ENCODE measurements at regions not wholly inside any gene's neighbourhood (a gene's known extent, or its start where the extent isn't known, plus 50 kb on each side); places are given as distances from the start of the nearest gene placed in this dataset.

GRCh38 chr3:11933529-11933928 is 70.7 kb upstream of the SYN2 start:
- H3K4me3 Mint-ChIP-seq (ENCODE audit: unreplicated experiment), result no peak overlapping the region
- TF ChIP-seq EZH2 (IDR thresholded peaks at IDR 0.05; ENCODE audit: insufficient read depth, low read length) (no peak), CTCF (IDR thresholded peaks at IDR 0.05; ENCODE audit: insufficient read depth, low read depth, low read length) (no peak)
- Histone ChIP-seq H3K4me2 (ENCODE audit: low read length) (no peak overlapping the region), H3K4me3 (ENCODE audit: insufficient read depth, low read depth, low read length) (no peak overlapping the region), H3K79me2 (ENCODE audit: insufficient read depth, low read length) (no peaks in the 10 kb centered on the region), H3K27me3 (ENCODE audit: insufficient read depth, low read length) (no peaks in the 10 kb centered on the region), H4K20me1 (ENCODE audit: insufficient read depth, low read length) (no peaks in the 10 kb centered on the region), H3K4me1 (ENCODE audit: insufficient read depth, low read length) (no peaks in the 10 kb centered on the region), H3K27ac (ENCODE audit: low read depth, low read length) (no peak overlapping the region), H3K36me3 (ENCODE audit: insufficient read depth, low read length) (no peaks in the 10 kb centered on the region), H2AFZ (ENCODE audit: low read depth, low read length) (no peak overlapping the region), H3K9ac (ENCODE audit: low read length) (no peak overlapping the region), H3K9me3 (ENCODE audit: insufficient read depth, low read depth, low read length) (no peaks in the 10 kb centered on the region)
- DNase-seq (ENCODE audit: low read depth), result no peak
- peaks cover 3% of the 10 kb centered on the region for H3K27me3 Mint-ChIP-seq (ENCODE audit: low read depth, unreplicated experiment)
- no peak for FAIRE-seq
- H3K9me3 Mint-ChIP-seq (ENCODE audit: unreplicated experiment), result peaks cover 2% of the 10 kb centered on the region
- H3K36me3 Mint-ChIP-seq (ENCODE audit: low read depth, unreplicated experiment), result no peaks in the 10 kb centered on the region
- H3K4me1 Mint-ChIP-seq (ENCODE audit: low read depth, unreplicated experiment), result no peaks in the 10 kb centered on the region
- no peak overlapping the region for H3K27ac Mint-ChIP-seq (ENCODE audit: unreplicated experiment)

- Histone ChIP-seq H3K27me3 (ENCODE audit: insufficient read depth, low read length) (no peaks in the 10 kb centered on the region), H2AFZ (ENCODE audit: low read depth, low read length) (no peak overlapping the region), H3K9me3 (ENCODE audit: insufficient read depth, low read depth, low read length) (no peaks in the 10 kb centered on the region), H3K36me3 (ENCODE audit: insufficient read depth, low read length) (no peaks in the 10 kb centered on the region), H3K4me1 (ENCODE audit: insufficient read depth, low read length) (no peaks in the 10 kb centered on the region), H3K9ac (ENCODE audit: low read length) (no peak overlapping the region), H3K79me2 (ENCODE audit: insufficient read depth, low read length) (no peaks in the 10 kb centered on the region), H3K4me2 (ENCODE audit: low read length) (no peak overlapping the region), H3K4me3 (ENCODE audit: insufficient read depth, low read depth, low read length) (no peak overlapping the region), H4K20me1 (ENCODE audit: insufficient read depth, low read length) (no peaks in the 10 kb centered on the region), H3K27ac (ENCODE audit: low read depth, low read length) (no peak overlapping the region)
- TF ChIP-seq EZH2 (IDR thresholded peaks at IDR 0.05; ENCODE audit: insufficient read depth, low read length) (no peak), CTCF (IDR thresholded peaks at IDR 0.05; ENCODE audit: insufficient read depth, low read depth, low read length) (peak; percentile 47)
- DNase-seq (ENCODE audit: low read depth) (no peak), FAIRE-seq (no peak)
- no peaks in the 10 kb centered on the region for H3K36me3 Mint-ChIP-seq (ENCODE audit: low read depth, unreplicated experiment)
- H3K4me1 Mint-ChIP-seq (ENCODE audit: low read depth, unreplicated experiment), result no peaks in the 10 kb centered on the region
- peaks cover 4% of the 10 kb centered on the region for H3K27me3 Mint-ChIP-seq (ENCODE audit: low read depth, unreplicated experiment)
- H3K4me3 Mint-ChIP-seq (ENCODE audit: unreplicated experiment), result no peak overlapping the region
- no peak overlapping the region for H3K27ac Mint-ChIP-seq (ENCODE audit: unreplicated experiment)
- peaks cover 5% of the 10 kb centered on the region for H3K9me3 Mint-ChIP-seq (ENCODE audit: unreplicated experiment)
Measured at GRCh38 chr3:11944052-11944673, 60.0 kb upstream of the SYN2 start.

GRCh38 chr3:11948331-11948730 is 55.9 kb upstream of the SYN2 start:
- Mint-ChIP-seq H3K27me3 (ENCODE audit: low read depth, unreplicated experiment) (peaks cover 4% of the 10 kb centered on the region), H3K4me1 (ENCODE audit: low read depth, unreplicated experiment) (no peaks in the 10 kb centered on the region), H3K4me3 (ENCODE audit: unreplicated experiment) (no peak overlapping the region), H3K9me3 (ENCODE audit: unreplicated experiment) (peaks cover 2% of the 10 kb centered on the region), H3K27ac (ENCODE audit: unreplicated experiment) (no peak overlapping the region), H3K36me3 (ENCODE audit: low read depth, unreplicated experiment) (no peaks in the 10 kb centered on the region)
- no peak for FAIRE-seq
- Histone ChIP-seq H3K9me3 (ENCODE audit: insufficient read depth, low read depth, low read length) (no peaks in the 10 kb centered on the region), H3K4me2 (ENCODE audit: low read length) (no peak overlapping the region), H2AFZ (ENCODE audit: low read depth, low read length) (no peak overlapping the region), H3K36me3 (ENCODE audit: insufficient read depth, low read length) (no peaks in the 10 kb centered on the region), H3K9ac (ENCODE audit: low read length) (no peak overlapping the region), H3K27ac (ENCODE audit: low read depth, low read length) (no peak overlapping the region), H4K20me1 (ENCODE audit: insufficient read depth, low read length) (no peaks in the 10 kb centered on the region), H3K4me1 (ENCODE audit: insufficient read depth, low read length) (no peaks in the 10 kb centered on the region), H3K79me2 (ENCODE audit: insufficient read depth, low read length) (no peaks in the 10 kb centered on the region), H3K27me3 (ENCODE audit: insufficient read depth, low read length) (peaks cover 4% of the 10 kb centered on the region), H3K4me3 (ENCODE audit: insufficient read depth, low read depth, low read length) (no peak overlapping the region)
- DNase-seq (ENCODE audit: low read depth), result no peak
- TF ChIP-seq EZH2 (IDR thresholded peaks at IDR 0.05; ENCODE audit: insufficient read depth, low read length) (no peak), CTCF (IDR thresholded peaks at IDR 0.05; ENCODE audit: insufficient read depth, low read depth, low read length) (no peak)
